OCI-LY1 (cell line): ENCODE measurements at regions not wholly inside any gene's neighbourhood (a gene's known extent, or its start where the extent isn't known, plus 50 kb on each side); places are given as distances from the start of the nearest gene placed in this dataset.

Experiments
- CTCF ChIP-seq: fragments of 200-600 bp; sonication (generic), shearing (Covaris generic); IDR thresholded peaks from 2 replicates; pipeline ENCODE4 v1.5.1; 2017; ENCODE audit warnings: mild to moderate bottlenecking, antibody characterized with exemption, low read length, moderate library complexity, mixed read lengths
- EZH2 ChIP-seq: fragments of 200-600 bp; sonication (generic), shearing (Covaris generic); IDR thresholded peaks from 2 replicates; pipeline ENCODE4 v1.8.0; 2017; ENCODE audit warnings: borderline replicate concordance, mixed run types, mild to moderate bottlenecking, antibody characterized with exemption, low read length, moderate library complexity, mixed read lengths

GRCh38 chr13:107102676-107103075, 534.7 kb upstream of the ARGLU1 start:
- TF ChIP-seq CTCF (no peak), EZH2 (no peak)
